RWPE1 (cell line): ENCODE measurements at regions not wholly inside any gene's neighbourhood (a gene's known extent, or its start where the extent isn't known, plus 50 kb on each side); places are given as distances from the start of the nearest gene placed in this dataset.

ENCODE experiments used
- CTCF ChIA-PET: fragments of 350-600 bp; sonication (Branson Sonifier 250); formaldehyde crosslinking; extraction: SDS; loops from one replicate; lab custom pipeline; 2021; lab: Yijun Ruan, JAX
- POLR2A ChIA-PET: fragments of 400-600 bp; formaldehyde crosslinking; extraction: SDS; loops from one replicate; lab custom pipeline; 2020; ENCODE audit warnings: antibody characterized with exemption; ENCODE audit not compliant: low non-redundant PET; lab: Yijun Ruan, JAX
- DNase-seq: peaks from one replicate; pipeline ENCODE4 v3.0.0; 2012; ENCODE audit warnings: low spot score
- H3K27ac ChIP-seq: fragments of 450-650 bp; 2 replicates; pipeline ENCODE4 v1.5.1; 2017
- TF ChIP-seq, protein P1 (sequence below): fragments of 450-650 bp; conservative IDR thresholded peaks from 2 replicates; pipeline ENCODE4 v1.5.1; 2017; ENCODE audit warnings: low read depth, mild to moderate bottlenecking

DNA sequence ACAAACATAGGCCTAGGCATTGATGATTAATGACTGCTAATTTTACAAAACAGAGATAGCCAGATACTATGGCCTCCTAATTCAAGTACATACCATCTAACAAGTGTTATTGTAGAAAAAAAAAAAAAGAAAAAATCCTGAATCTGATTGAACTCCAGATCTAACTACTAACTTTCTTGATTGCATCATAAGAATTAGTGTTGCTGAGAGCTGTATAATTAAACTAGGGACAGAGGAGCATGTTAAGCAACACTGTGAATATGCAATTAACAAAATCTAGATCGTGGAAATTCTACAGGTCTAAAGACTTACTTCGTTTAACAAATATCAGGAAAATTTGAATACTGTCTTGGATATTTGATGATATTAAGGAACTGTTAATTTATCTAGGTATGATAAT is 208.3 kb upstream of the ZNF608 start:
- CTCF ChIA-PET = interaction anchor here (0.5 kb wide), 1 partner anchor 412 kb away, joined by 3 read pairs; no protein-coding TSS in a partner anchor
- DNase-seq = no peak
- no peak overlapping the region for H3K27ac ChIP-seq
- POLR2A ChIA-PET = no interaction called here
- TF ChIP-seq, protein P1, sequence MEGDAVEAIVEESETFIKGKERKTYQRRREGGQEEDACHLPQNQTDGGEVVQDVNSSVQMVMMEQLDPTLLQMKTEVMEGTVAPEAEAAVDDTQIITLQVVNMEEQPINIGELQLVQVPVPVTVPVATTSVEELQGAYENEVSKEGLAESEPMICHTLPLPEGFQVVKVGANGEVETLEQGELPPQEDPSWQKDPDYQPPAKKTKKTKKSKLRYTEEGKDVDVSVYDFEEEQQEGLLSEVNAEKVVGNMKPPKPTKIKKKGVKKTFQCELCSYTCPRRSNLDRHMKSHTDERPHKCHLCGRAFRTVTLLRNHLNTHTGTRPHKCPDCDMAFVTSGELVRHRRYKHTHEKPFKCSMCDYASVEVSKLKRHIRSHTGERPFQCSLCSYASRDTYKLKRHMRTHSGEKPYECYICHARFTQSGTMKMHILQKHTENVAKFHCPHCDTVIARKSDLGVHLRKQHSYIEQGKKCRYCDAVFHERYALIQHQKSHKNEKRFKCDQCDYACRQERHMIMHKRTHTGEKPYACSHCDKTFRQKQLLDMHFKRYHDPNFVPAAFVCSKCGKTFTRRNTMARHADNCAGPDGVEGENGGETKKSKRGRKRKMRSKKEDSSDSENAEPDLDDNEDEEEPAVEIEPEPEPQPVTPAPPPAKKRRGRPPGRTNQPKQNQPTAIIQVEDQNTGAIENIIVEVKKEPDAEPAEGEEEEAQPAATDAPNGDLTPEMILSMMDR = no peak

DNA sequence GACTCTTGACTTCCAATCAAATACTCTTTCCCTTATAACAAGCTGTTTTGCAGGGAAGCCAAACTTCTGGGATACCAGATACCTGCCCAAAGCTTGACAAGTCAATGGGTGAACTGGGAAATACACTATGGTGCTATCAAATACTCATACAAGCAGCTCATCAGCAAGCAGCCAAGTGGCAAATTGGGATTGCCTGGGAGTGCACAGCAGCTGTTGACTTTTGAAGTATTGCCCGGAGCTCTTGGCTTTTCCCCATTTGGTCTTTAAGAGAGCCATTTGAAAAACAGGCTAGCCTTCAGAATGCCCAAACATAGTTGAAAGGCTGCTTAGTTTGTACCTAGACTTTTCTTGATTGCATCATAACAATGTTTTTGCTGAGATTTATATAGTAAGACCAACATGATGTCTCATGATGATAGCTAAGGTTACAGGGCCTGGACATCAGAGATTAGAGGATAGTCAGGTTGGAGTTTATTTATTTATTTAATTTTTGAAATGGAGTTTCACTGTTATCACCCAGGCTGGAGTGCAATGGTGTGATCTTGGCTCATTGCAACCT is 210.1 kb upstream of the ZNF608 start:
- TF ChIP-seq, protein P1 = no peak
- ChIA-PET POLR2A (no interaction called here), CTCF (no interaction called here)
- H3K27ac ChIP-seq = no peak overlapping the region
- no peak for DNase-seq

DNA sequence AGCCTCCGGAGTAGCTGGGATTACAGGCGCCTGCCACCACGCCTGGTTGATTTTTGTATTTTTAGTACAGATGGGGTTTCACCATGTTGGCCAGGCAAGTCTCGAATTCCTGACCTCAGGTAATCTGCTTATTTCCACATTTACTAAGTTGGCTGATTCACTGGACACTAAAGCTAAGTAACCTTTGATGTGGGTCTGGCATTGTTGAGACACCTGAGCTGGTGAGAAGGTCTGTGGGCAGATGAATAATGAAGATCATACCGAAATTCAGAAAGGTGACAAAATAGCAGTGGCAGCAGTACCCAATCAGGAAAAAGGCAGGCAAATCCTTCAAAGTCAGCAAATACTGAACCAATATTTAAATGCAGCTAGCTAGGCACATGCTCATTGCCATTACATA is 210.6 kb upstream of the ZNF608 start:
- TF ChIP-seq, protein P1 = no peak
- no peak for DNase-seq
- CTCF ChIA-PET = no interaction called here
- no peak overlapping the region for H3K27ac ChIP-seq
- POLR2A ChIA-PET = no interaction called here

DNA sequence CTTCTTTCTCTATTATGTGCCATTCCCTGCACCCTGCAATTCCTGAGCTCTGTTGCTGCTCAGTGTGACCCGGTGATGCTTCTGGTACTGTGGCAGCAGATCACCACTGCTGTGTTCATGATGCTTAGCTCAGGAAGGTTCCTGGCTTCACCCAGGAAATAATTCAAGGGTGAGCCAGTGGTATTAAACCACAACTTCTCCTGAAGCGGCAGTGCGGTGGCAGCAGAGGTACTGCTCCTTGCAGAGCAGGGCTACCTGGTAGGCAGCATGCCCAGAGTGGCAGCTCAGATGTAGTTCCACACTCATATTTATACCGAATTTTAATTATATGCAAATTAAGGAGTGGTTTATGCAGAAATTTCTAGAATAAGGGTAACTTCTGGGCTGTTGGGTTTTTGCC is 213.8 kb upstream of the ZNF608 start:
- TF ChIP-seq, protein P1 = no peak
- POLR2A ChIA-PET = no interaction called here
- H3K27ac ChIP-seq = no peak overlapping the region
- DNase-seq = no peak
- CTCF ChIA-PET = interaction anchor here (0.6 to 0.7 kb wide), 2 partner anchors 174 to 1340 kb away, joined by 3 read pairs; no protein-coding TSS in a partner anchor

- DNase-seq = no peak
- TF ChIP-seq, protein P1 = no peak
- ChIA-PET CTCF (no interaction called here), POLR2A (no interaction called here)
- H3K27ac ChIP-seq = no peak overlapping the region
These were observed 215.1 kb upstream of the ZNF608 start for GRCh38 chr5:124961521-124961920.

GRCh38 chr5:124962111-124962510 is 215.7 kb upstream of the ZNF608 start:
- ChIA-PET CTCF (interaction anchor here (0.7 kb wide), 1 partner anchor 59 kb away, joined by 3 read pairs; no protein-coding TSS in a partner anchor), POLR2A (no interaction called here)
- no peak for DNase-seq
- no peak overlapping the region for H3K27ac ChIP-seq
- TF ChIP-seq, protein P1 = no peak
